Activated T-helper 1 cell treated with Interleukin-2 at 50 U/mL for 16 hours (primary cell): ENCODE measurements at regions not wholly inside any gene's neighbourhood (a gene's known extent, or its start where the extent isn't known, plus 50 kb on each side); places are given as distances from the start of the nearest gene placed in this dataset.
"Not testable (repeated sequence)": the region's sequence is repeated elsewhere in the genome, so short reads cannot be mapped to it uniquely, and the experiment has no call there.

Experiments
- DNase-seq: peaks from one replicate; pipeline ENCODE4 v3.0.0-alpha.2; 2020; ENCODE audit warnings: low read depth

GRCh38 chr4:38383646-38384121 is 280.3 kb upstream of the KLF3 start:
- no peak for DNase-seq

GRCh38 chr4:38385093-38386004 is 278.6 kb upstream of the KLF3 start:
- DNase-seq, result no peak

- DNase-seq, result no peak
These were observed 277.9 kb upstream of the KLF3 start for GRCh38 chr4:38386005-38386551.

- DNase-seq, result no peak
These were observed 277.3 kb upstream of the KLF3 start for GRCh38 chr4:38386654-38387188.

GRCh38 chr4:38387348-38387747 is 276.7 kb upstream of the KLF3 start:
- DNase-seq, result no peak

GRCh38 chr4:38387819-38388218 is 276.2 kb upstream of the KLF3 start:
- no peak for DNase-seq

- DNase-seq, result not testable (repeated sequence)
These were observed 275.1 kb upstream of the KLF3 start for GRCh38 chr4:38388907-38389306.

- DNase-seq, result no peak
These were observed 272.9 kb upstream of the KLF3 start for GRCh38 chr4:38390969-38391545.

- no peak for DNase-seq
These were observed 271.7 kb upstream of the KLF3 start for GRCh38 chr4:38392223-38392855.

GRCh38 chr4:38396091-38396490 is 267.9 kb upstream of the KLF3 start:
- no peak for DNase-seq

- DNase-seq, result no peak
These were observed 267.0 kb upstream of the KLF3 start for GRCh38 chr4:38396845-38397547.

GRCh38 chr4:38400946-38401345 is 263.1 kb upstream of the KLF3 start:
- DNase-seq, result no peak

- no peak for DNase-seq
These were observed 257.8 kb upstream of the KLF3 start for GRCh38 chr4:38406243-38406642.

- DNase-seq, result no peak
These were observed 254.1 kb upstream of the KLF3 start for GRCh38 chr4:38409852-38410251.

GRCh38 chr4:38411092-38411491 is 252.9 kb upstream of the KLF3 start:
- no peak for DNase-seq

- no peak for DNase-seq
These were observed 251.9 kb upstream of the KLF3 start for GRCh38 chr4:38411981-38412536.

GRCh38 chr4:38413524-38414341 is 250.3 kb upstream of the KLF3 start:
- DNase-seq, result no peak

- DNase-seq, result no peak
These were observed 249.6 kb upstream of the KLF3 start for GRCh38 chr4:38414410-38414809.

GRCh38 chr4:38415682-38416081 is 248.3 kb upstream of the KLF3 start:
- no peak for DNase-seq

GRCh38 chr4:38416450-38417014 is 247.5 kb upstream of the KLF3 start:
- no peak for DNase-seq
